Caki2 (cell line): ENCODE measurements at regions not wholly inside any gene's neighbourhood (a gene's known extent, or its start where the extent isn't known, plus 50 kb on each side); places are given as distances from the start of the nearest gene placed in this dataset.

ENCODE experiments used
- DNase-seq: peaks from one replicate; pipeline ENCODE4 v3.0.0-alpha.2; 2015; ENCODE audit warnings: low read depth
- in situ Hi-C: cut with HindIII; loops from 2 replicates; pipeline ENCODE4 v1.10.0; 2016; ENCODE audit warnings: low sequenced_read_pairs, low pct_unique_long_range_greater_than_20kb, mixed read lengths

DNA sequence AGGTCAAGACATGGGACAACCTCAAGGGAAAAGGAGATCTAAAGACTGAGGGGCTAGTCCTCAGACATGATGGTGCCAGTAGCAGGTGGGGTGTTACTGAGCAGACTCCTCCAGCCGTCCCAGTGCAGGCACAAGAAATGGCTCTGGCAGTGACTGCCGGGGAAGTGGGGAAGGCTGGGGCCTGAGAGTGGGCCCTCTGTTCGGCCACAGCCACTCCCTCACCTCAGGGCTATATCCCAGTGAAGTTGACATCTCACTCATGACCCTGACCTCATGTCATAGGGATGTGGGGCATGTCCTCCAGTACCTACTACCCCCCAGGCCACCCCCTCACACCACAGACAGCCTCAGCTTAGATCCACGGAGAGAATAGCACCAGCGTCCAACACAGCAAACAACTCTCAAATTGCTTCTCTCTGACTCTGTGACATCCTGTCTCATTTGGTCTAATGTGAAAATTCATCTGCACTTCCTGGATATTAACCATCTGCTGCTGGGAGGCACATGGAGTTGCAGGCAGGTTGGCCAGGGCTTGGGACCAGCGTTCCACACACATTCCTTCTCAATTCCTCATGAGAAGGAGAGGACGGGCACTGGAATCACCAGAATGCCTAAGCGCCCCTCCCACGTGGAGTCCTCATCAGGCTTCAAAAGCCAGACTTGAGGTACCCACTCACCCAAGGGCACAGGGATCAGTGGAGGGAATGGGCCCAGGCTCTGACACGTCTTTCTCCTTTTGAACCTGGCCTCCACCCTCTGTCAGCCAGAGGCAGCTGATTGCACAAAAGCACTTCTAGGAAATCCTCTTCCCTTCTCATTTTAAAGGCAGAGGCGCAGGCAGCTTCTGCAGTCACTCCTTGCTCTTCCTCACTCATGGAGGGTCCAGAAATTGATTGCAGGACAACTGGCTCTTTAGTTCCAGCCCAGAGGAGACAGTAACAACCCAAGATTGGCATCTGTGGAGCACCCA lies 163.6 kb upstream of the CST7 start:
- DNase-seq, result no peak
- in situ Hi-C loops, result no loop called here

DNA sequence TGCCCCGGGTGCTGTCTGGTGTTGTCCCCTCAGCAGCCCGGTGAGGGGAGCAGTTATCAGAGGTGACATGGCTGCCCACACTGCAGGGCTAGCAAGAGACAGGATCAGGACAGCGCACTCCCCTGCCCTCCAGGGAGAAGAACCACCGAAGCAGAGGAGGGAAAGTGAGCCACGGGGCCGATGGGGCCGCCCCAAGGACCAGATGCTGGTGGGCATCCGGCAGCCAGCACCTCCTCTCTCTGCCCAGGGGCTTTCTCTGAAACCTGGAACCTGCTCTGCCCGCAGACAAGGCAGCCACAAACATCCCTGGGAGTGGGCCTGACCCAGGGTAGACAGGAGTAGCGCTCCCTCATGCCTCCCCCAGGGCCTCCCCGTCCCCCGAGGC lies 163.0 kb upstream of the CST7 start:
- no peak for DNase-seq
- in situ Hi-C loops, result no loop called here

DNA sequence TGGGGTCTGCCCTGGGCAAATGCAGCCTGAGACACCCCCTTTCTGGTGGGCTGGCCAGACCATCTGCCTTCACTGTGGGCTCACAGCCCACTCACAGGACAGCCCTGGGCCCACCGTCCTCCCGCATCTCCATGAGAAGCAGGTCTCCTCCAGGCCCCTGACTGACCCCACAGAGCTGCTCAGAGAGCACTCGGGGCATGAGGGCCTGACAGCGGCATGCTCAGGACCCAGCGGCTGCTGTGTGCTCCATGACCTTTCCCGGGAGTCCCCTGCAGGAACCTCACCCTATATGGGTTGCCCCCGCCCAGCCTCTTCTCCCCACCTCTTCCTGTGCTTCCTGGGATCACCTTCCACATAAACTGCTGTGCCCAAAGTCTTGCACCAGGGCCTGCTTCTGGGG lies 162.4 kb upstream of the CST7 start:
- in situ Hi-C loops, result no loop called here
- no peak for DNase-seq

DNA sequence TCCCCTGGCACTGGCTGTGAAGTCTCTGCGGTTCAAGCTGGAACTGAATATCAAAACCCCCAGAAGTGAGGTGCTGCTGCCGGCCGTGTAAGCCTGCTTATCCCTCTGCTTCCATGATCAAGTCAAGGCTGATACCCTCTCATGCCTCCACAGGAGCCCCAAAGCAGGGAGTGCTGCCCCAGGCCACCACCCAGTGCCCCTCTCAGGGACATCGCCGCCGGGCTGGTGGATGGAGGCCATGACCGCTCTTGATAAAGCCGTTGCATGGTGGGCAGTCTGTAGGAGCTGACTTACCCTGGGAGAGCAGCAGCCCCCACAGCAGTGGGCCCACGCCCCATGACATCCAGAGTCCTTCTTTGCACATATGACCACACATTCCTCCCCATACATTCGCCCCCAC lies 162.0 kb upstream of the CST7 start:
- in situ Hi-C loops, result no loop called here
- no peak for DNase-seq

DNA sequence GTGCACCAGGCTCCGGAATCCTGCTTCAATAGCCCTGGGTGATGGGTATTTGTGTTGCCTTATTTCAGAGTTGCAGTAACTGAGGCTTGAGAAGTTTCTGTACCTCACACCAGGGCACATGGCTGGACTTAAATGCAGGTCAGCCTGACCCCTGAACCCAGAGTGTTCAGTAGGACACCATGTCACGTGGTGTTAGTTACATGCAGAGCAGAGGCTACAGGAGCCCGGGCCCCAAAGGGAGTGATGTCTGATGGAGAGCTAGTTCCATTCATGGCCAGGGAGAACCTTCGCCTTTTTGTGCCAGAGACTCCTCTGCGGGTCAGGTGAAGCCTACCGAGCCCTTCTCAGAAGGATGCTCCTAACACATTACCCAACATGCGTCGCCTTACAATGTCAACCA lies 161.4 kb upstream of the CST7 start:
- no peak for DNase-seq
- in situ Hi-C loops, result no loop called here

DNA sequence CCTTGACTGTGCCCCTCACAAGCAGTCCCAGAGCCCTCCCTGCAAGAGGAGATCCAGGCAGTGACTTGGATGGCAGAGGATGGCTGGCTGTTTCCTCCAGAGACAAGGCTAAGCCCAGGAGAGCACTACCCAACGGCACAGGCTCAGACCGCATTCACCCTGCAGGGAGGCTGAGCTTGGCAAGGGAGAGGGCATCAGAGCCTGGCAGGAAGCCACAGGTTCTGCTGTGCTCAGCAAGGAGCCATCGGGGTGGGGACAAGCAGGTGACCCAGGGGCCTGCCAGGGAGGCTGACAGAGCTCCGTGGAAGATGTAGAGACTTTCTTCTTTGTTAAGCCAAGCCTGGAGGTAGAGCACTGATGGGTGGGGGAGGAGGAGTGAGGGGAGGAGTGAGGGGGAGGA lies 159.2 kb upstream of the CST7 start:
- in situ Hi-C loops, result no loop called here
- DNase-seq, result no peak

DNA sequence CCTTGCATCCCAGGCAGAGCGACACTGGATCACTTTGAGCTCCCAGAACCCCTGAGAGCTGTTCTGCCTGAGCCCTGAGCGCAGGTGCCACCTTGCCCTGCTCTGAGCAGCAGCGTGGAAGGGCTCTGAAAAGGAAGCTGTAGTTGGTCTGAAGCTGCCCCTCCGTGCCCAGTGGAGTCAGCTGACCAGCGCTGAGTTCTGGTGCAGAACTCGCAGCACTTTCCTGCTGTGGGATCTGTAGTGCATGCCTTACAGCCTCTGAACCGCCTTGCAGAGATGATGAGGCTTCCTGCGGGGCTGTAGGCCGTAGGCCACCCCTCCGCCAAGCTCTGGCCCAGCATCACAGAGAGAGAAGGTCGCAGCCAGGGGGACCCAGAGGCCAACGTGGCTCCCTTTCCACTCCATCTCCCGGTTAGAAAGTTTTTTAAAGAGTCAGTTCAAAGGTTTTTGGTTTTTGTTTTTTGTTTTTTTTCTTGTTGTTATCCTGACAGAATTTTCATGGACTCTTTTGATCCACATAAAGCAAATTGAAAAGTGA lies 158.3 kb upstream of the CST7 start:
- DNase-seq, result no peak

DNA sequence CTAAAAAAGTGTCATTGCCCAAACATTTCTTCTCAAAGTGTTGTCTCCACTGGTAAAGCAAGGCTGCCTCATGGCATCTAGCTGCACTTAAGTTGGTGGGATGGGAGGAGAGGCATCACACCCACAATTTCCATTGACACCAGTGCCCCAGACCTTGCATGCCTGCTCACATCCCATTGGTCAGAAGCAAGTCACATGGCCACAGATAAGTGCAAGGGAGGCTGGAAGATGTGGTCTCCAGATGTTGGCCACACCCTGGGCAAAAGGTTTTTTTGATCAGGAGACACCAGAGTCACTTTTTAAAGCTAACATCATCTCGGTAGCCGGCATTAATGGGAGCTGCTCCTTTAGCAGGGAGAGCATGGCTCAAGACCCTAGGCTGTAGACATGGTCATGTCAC lies 157.1 kb upstream of the CST7 start:
- no peak for DNase-seq
- in situ Hi-C loops, result no loop called here

More for the DNA sequence above, 158.3 kb upstream of the CST7 start:
- in situ Hi-C loops, result no loop called here

DNA sequence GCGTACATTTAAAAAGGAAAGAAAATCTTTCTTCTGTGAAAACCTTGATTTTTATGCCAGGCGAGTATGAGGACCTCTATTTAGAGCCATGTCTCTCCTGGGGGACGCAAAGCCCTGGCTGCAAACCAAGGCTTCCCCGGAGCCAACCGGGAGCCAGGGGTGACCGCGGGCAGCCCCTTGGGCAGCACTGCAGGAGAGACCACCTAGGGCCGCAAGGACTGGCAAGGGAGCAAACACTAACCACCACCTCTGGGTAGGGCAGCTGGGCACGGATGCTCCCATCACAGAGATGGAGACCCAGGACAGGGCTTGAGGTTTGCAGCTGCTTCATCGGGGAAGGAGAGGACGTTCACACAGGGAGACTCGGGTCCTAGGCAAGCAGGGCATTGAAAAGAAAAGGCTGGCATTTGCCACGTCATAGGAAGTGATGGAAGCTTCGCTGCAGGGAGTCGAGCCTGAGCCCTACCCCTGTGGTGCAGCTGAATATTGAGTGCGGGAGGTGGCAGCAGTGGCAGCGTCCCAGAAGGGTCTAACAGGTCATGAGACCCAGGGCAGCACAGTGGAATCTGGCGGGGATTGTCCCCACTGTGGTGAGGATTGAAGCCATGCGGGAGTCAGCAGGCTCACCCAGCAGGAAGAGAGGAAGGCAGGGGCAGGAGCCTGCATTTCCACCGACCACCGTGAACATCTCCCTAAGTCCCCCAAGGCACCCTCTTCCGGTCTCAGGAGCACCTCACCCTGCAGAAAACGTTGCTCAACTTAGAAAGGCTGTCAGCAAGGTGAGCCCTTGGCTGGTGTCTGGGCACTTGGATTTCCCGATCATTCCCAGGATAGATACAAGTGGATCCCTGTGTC lies 156.2 kb upstream of the CST7 start:
- in situ Hi-C loops, result no loop called here
- DNase-seq, result no peak

DNA sequence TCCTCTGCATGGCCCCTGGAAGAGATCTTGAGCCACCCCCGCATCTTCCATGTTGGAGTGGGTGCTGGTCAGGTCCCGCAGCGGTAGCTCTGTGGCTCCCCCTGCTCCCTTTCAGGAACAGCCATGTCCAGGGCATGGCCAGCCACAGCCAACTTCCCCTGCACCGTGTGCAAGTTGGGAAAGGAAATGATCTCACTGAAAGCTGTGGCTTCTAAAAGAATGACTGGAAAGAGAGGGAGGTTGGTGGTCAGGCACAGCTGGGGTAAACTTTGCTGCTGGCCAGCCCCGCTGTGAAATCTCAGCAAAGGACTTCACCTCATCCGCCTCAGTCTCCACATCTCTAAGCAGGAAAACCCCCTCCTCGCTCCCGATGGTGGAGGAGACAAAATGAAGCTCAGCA lies 153.6 kb upstream of the CST7 start:
- DNase-seq, result no peak
- in situ Hi-C loops, result no loop called here

DNA sequence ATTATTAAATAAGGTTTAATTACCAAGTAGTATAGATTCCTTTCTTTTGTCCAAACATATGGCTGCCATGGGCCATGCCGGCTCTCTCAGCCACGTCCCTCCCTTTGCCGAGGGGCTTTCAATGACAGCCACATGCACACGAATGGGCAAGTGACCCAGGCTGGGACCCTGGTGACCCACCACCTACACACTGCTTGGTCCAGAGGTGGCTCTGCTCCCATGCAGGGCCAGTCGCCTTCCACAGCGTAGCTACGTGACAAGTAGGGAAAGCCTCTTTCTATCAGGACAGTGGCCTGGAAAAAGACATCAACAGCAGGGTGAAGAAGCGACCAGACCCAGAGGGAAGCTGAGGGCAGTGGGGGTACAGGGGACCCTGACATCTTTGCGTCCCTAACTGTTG lies 152.8 kb upstream of the CST7 start:
- in situ Hi-C loops, result no loop called here
- no peak for DNase-seq

DNA sequence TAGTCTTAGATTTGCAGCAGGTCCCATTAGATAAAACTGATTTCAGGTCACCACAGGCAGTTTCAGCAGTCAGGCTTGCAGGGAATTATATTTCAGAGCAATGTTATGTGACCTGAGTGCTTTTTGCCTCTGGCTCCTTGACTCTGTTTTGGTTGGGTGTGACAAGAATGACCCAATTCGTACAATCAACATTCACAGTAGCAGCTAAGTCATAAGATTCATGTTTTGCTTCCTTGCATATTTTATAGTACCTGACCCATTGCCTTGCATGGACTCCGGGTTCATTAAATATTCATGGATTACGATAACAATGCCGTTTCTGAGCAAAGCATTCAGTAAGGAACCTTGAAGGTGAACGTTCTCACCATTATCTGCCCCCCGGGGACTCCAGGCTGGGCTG lies 152.0 kb upstream of the CST7 start:
- in situ Hi-C loops, result no loop called here
- DNase-seq, result no peak

DNA sequence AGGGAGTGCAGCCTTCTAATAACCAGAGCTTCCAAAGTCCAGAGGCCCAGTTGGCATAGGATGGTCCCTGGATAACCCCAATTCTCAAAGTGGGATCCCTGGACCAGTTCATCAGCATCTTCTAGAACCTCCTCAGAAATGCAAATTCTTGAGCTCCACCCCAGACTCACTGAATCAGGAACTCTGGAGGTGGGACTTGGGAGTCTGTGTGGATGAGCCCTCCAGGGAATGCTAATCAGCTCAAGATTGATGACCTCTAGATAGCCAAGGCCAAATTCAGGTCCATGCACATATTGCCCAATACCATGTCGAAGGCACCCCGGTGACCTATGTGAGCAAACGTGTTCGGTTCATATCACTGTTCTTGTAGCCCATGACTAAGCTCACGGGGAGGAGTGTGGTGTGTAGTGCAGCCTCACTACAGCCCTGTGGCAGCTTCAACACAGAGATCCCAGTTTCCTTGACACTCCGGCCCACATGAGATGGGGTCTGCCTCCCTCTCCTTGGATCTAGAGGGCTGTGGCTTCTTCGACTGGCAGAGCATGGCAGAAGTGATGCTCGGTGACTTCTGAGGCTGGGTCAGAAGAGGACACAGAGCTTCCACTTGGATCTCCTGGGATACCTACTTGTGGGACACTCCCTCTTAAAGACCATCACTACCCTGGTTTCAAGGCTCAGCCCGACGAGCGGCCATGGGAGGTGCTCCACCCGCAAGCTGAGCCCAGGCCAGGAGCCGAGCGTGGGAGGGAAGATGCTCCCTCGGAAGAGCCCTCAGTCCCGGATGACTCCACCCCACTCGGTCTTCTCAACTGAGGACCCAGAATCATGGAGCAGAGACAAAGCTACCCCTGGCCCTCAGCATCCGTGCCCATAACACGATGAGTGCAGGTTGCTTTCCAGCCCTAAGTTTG lies 151.1 kb upstream of the CST7 start:
- no peak for DNase-seq
- in situ Hi-C loops, result no loop called here

DNA sequence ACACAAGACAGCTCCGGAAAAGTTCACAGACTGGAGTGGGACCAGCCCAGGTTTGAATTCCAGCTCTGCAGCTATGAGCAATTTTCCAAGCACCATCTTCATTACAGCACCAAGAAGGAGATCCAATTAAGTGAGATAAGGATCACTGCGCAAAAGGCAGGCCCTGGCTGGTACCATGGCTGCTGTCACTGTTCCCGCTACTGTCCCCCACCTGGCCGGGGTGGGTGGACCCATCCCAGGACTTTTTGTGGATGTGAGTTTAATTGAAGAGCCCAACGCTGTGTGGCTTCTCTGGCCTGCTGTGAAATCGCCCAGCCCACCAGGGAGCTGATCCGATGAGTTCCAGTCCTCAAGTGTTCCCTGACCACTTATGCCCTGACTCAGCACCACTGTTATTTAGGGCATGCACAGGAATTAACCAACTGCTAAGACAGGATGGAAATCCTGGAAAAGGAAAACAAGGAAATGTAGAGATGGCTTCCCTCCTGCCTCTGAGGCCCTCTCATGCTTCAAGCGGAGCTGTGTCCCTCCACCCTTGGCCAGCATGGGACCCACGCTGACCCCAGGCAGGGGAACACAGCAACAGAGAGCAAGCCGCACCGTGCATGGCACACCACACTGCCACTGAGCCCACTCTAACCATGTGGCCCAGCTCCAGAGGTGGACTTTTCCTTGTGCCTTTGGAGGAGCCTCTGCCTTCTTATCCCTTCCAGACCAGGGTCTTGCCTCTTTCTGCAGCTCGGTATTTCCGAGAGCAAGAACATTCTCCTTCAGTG lies 150.0 kb upstream of the CST7 start:
- no peak for DNase-seq
- in situ Hi-C loops, result no loop called here

DNA sequence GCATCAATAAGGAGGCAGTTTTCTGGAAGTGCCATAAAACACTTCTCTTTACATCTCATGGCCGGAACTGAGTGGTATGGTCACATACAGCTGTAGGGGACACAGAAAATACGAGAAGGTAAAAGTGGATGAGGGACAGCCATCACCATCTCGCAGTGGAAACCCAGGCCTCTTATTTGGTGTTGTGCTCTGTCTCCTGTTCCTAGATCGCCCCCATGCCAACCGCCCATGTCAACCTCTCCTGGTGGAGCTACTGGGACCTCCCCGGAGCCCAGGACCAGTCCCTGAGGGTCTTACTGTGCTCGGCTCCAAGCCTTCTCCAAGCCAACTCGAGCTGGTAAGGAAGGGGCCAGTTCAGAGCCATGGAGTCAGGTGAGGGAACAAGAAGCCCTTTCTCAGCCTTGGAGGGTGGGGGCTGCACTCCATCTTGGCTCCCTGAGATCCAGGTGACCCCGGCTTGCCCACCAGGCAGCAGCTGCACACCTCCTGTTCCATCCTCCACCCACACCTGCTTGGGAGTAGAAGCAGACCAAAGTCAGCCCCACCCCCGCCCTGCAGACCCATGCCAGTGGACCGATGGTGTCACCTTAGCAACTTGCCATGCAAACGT lies 149.0 kb upstream of the CST7 start:
- no peak for DNase-seq

DNA sequence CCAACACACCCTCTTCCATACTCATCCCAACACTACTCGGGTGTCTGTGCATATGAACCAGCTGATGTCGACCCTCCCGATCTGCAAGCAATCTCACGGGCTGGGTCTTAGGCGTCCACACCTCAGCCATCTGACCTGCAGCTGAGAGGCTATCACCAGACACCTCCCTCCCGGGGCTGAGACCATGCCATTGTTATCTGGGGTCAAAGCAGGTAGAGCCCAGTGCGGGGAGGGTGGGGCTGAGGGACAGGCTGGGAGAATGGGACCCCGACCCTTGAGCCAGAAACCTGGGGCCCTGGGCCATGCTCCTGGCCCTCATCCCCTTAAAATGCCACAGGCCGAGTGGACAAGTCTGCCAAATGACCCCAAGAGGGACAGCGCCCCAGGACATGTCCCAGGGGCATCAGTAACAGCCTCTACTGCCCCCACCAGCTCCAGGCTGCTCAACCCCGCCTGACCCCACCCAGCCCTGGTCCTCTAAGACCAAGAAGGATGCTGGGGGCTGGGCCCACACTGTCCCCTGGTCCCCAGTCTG lies 146.7 kb upstream of the CST7 start:
- in situ Hi-C loops, result no loop called here
- no peak for DNase-seq

More for the DNA sequence above, 149.0 kb upstream of the CST7 start:
- in situ Hi-C loops, result no loop called here
